Body of pancreas (tissue), 4 donors: ENCODE measurements at regions not wholly inside any gene's neighbourhood (a gene's known extent, or its start where the extent isn't known, plus 50 kb on each side); places are given as distances from the start of the nearest gene placed in this dataset.

Experiments
- ATAC-seq: fragments of 150-250 bp; one replicate; pipeline ENCODE4 v1.9.1; 2016
- DNase-seq, 4 donors: peaks; one replicate each; pipeline ENCODE4 v3.0.0-alpha.2; 2019
- H3K27ac ChIP-seq, 4 donors: fragments of 200-600 bp; sonication (generic); 1 replicate in 3 of 4; 2 replicates in 1 of 4; pipeline versions ENCODE4 v1.5.1 to v1.6.1; 2016 to 2019; ENCODE audit warnings: mild to moderate bottlenecking in 1 of 4, mixed read lengths in 1 of 4, moderate library complexity in 1 of 4
- H3K27me3 ChIP-seq, 2 donors: fragments of 200-600 bp; sonication (generic); one replicate each; pipeline ENCODE4 v1.6.0; 2016; ENCODE audit warnings: mild to moderate bottlenecking in 1 of 2
- H3K36me3 ChIP-seq, 2 donors: fragments of 200-600 bp; sonication (generic); replicated peaks in 1 of 2; 2 replicates each; pipeline ENCODE4 v1.5.1; 2016; ENCODE audit warnings: low read depth in 2 of 2; ENCODE audit not compliant: insufficient read depth in 1 of 2
- H3K4me1 ChIP-seq: fragments of 200-600 bp; sonication (generic); one replicate; pipeline ENCODE4 v1.6.0; 2016
- H3K4me3 ChIP-seq, 2 donors: fragments of 200-600 bp; sonication (generic); 1 replicate in 1 of 2; 2 replicates in 1 of 2; pipeline ENCODE4 v1.5.1; 2016 to 2019
- H3K9me3 ChIP-seq, 3 donors: fragments of 200-600 bp; sonication (generic); 1 replicate in 2 of 3; 2 replicates in 1 of 3; pipeline ENCODE4 v1.5.1; 2016
- POLR2A ChIP-seq, 3 donors: fragments of 450-650 bp; IDR thresholded peaks; one replicate each; pipeline ENCODE4 v1.6.1; 2016; ENCODE audit warnings: antibody characterized with exemption in 3 of 3, mild to moderate bottlenecking in 2 of 3
- WGBS, 2 donors: methylation state at CpG; one replicate each; pipeline ENCODE4 v1.1.5; 2017; 5-methylcytosine and 5-hydroxymethylcytosine counted together
- intact Hi-C: fragments of 100-400 bp; cut with DNase I; formaldehyde crosslinking; loops from one replicate; pipeline ENCODE4 v1.15.1; 2023
- TF ChIP-seq, protein P1 (sequence below), 7 experiments: fragments of 450-650 bp in 4 of 7; fragments of 200-600 bp in 3 of 7; sonication (generic) in 3 of 7; IDR thresholded peaks; one replicate each; pipeline ENCODE4 v1.5.1; 2016 to 2019; ENCODE audit warnings: antibody characterized with exemption in 7 of 7

GRCh38 chr5:1724822-1725602 lies 74.6 kb downstream of the MRPL36 start:
- Histone ChIP-seq H3K4me1 (no peaks in the 10 kb centered on the region), H3K27ac (no peak overlapping the region), H3K4me3 (no peak overlapping the region), H3K9me3 (no peaks in the 10 kb centered on the region), H3K36me3 (no peaks in the 10 kb centered on the region), H3K27me3 (no peaks in the 10 kb centered on the region)
- intact Hi-C loops, result no loop called here
- DNase-seq (no peak), ATAC-seq (no peak)
- 26 to 42% methylated on average over 19 to 41 of the region's 41 CpGs for WGBS, 2 donors
- TF ChIP-seq, protein P1, sequence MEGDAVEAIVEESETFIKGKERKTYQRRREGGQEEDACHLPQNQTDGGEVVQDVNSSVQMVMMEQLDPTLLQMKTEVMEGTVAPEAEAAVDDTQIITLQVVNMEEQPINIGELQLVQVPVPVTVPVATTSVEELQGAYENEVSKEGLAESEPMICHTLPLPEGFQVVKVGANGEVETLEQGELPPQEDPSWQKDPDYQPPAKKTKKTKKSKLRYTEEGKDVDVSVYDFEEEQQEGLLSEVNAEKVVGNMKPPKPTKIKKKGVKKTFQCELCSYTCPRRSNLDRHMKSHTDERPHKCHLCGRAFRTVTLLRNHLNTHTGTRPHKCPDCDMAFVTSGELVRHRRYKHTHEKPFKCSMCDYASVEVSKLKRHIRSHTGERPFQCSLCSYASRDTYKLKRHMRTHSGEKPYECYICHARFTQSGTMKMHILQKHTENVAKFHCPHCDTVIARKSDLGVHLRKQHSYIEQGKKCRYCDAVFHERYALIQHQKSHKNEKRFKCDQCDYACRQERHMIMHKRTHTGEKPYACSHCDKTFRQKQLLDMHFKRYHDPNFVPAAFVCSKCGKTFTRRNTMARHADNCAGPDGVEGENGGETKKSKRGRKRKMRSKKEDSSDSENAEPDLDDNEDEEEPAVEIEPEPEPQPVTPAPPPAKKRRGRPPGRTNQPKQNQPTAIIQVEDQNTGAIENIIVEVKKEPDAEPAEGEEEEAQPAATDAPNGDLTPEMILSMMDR (IDR thresholded peaks at IDR 0.05), result no peak
- no peak for TF ChIP-seq POLR2A (IDR thresholded peaks at IDR 0.05)

- H3K9me3 ChIP-seq, result no peaks in the 10 kb centered on the region
- TF ChIP-seq POLR2A (IDR thresholded peaks at IDR 0.05), result no peak
- TF ChIP-seq, protein P1 (IDR thresholded peaks at IDR 0.05), result no peak
- H3K36me3 ChIP-seq, result no peaks in the 10 kb centered on the region
- H3K27me3 ChIP-seq, result no peaks in the 10 kb centered on the region
- WGBS, 2 donors, result 78 to 80% methylated on average over 11 to 21 of the region's 21 CpGs
- H3K4me1 ChIP-seq, result no peaks in the 10 kb centered on the region
- ATAC-seq (no peak), DNase-seq (no peak)
- H3K4me3 ChIP-seq, result no peak overlapping the region
- no peak overlapping the region for H3K27ac ChIP-seq
- intact Hi-C loops, result no loop called here
These were observed 75.4 kb downstream of the MRPL36 start for GRCh38 chr5:1723957-1724821.

- H3K27ac ChIP-seq, result no peak overlapping the region
- no peaks in the 10 kb centered on the region for H3K36me3 ChIP-seq
- ATAC-seq (no peak), DNase-seq (no peak)
- 86 to 91% methylated on average over 7 of the region's 7 CpGs for WGBS, 2 donors
- no peaks in the 10 kb centered on the region for H3K4me1 ChIP-seq
- no peak for TF ChIP-seq POLR2A (IDR thresholded peaks at IDR 0.05)
- TF ChIP-seq, protein P1 (IDR thresholded peaks at IDR 0.05), result no peak
- H3K9me3 ChIP-seq, result no peaks in the 10 kb centered on the region
- H3K27me3 ChIP-seq, result no peaks in the 10 kb centered on the region
- no peak overlapping the region for H3K4me3 ChIP-seq
- intact Hi-C loops, result no loop called here
These were observed 76.2 kb downstream of the MRPL36 start for GRCh38 chr5:1723476-1723875.

GRCh38 chr5:1722877-1723276 lies 76.8 kb downstream of the MRPL36 start:
- WGBS, 2 donors, result 73 to 82% methylated on average over 12 to 13 of the region's 13 CpGs
- Histone ChIP-seq H3K4me3 (no peak overlapping the region), H3K9me3 (no peaks in the 10 kb centered on the region), H3K4me1 (no peaks in the 10 kb centered on the region), H3K36me3 (no peaks in the 10 kb centered on the region), H3K27me3 (no peaks in the 10 kb centered on the region), H3K27ac (no peak overlapping the region)
- intact Hi-C loops, result no loop called here
- TF ChIP-seq POLR2A (IDR thresholded peaks at IDR 0.05), result no peak
- TF ChIP-seq, protein P1 (IDR thresholded peaks at IDR 0.05), result no peak
- ATAC-seq, result no peak
- no peak for DNase-seq
